HL-60 (cell line): ENCODE measurements at regions not wholly inside any gene's neighbourhood (a gene's known extent, or its start where the extent isn't known, plus 50 kb on each side); places are given as distances from the start of the nearest gene placed in this dataset.

ENCODE experiments used
- DNase-seq, 2 experiments: peaks; one replicate each; pipeline ENCODE4 v3.0.0-alpha.2; 2010 to 2020; ENCODE audit warnings: low read depth in 1 of 2, low spot score in 1 of 2
- H3K27ac ChIP-seq: fragments of 250-450 bp; sonication (Bioruptor Pico); replicated peaks from 2 replicates; pipeline ENCODE4 v1.5.1; 2020; ENCODE audit warnings: mild to moderate bottlenecking, moderate library complexity
- H3K27me3 ChIP-seq: fragments of 250-450 bp; sonication (Bioruptor Pico); 2 replicates; pipeline ENCODE4 v1.5.1; 2021; ENCODE audit warnings: mild to moderate bottlenecking, moderate library complexity; ENCODE audit not compliant: insufficient read depth, poor library complexity, severe bottlenecking
- H3K4me3 ChIP-seq: replicated peaks from 2 replicates; pipeline ENCODE4 v1.5.1; 2011; ENCODE audit warnings: mild to moderate bottlenecking, control low read depth, low read length; ENCODE audit not compliant: insufficient read depth
- CTCF ChIP-seq: IDR thresholded peaks from one replicate; pipeline ENCODE4 v1.5.1; 2011; ENCODE audit warnings: low read length, control low read depth, inconsistent platforms; ENCODE audit not compliant: insufficient read depth
- GABPA ChIP-seq: IDR thresholded peaks from 2 replicates; pipeline ENCODE4 v1.6.1; 2012; ENCODE audit warnings: low read depth
- POLR2AphosphoS5 ChIP-seq: IDR thresholded peaks from 2 replicates; pipeline ENCODE4 v1.6.1; 2012; ENCODE audit warnings: low read depth
- REST ChIP-seq: IDR thresholded peaks from 2 replicates; pipeline ENCODE4 v1.6.1; 2012; ENCODE audit warnings: low read depth; ENCODE audit not compliant: insufficient replicate concordance
- SPI1 ChIP-seq: IDR thresholded peaks from 2 replicates; pipeline ENCODE4 v1.6.1; 2012; ENCODE audit warnings: low read depth, mild to moderate bottlenecking, borderline replicate concordance

- no peak overlapping the region for H3K27ac ChIP-seq
- H3K4me3 ChIP-seq, result no peak overlapping the region
- no peaks in the 10 kb centered on the region for H3K27me3 ChIP-seq
- DNase-seq, result no peak
- TF ChIP-seq CTCF, result no peak
- no peak for TF ChIP-seq POLR2AphosphoS5
- no peak for TF ChIP-seq SPI1
- TF ChIP-seq GABPA, result no peak
- TF ChIP-seq REST, result no peak
Measured at GRCh38 chr7:84368122-84368521, 173.5 kb upstream of the SEMA3A start.

GRCh38 chr7:84364708-84365107 is 170.1 kb upstream of the SEMA3A start:
- Histone ChIP-seq H3K27ac (no peak overlapping the region), H3K4me3 (no peak overlapping the region), H3K27me3 (no peaks in the 10 kb centered on the region)
- TF ChIP-seq GABPA (no peak), POLR2AphosphoS5 (no peak), SPI1 (no peak), REST (no peak), CTCF (no peak)
- DNase-seq, result no peak

GRCh38 chr7:84363741-84364140 is 169.2 kb upstream of the SEMA3A start:
- no peak for TF ChIP-seq SPI1
- TF ChIP-seq GABPA, result no peak
- no peak for TF ChIP-seq CTCF
- TF ChIP-seq POLR2AphosphoS5, result no peak
- no peak for TF ChIP-seq REST
- H3K27me3 ChIP-seq, result no peaks in the 10 kb centered on the region
- no peak overlapping the region for H3K27ac ChIP-seq
- no peak for DNase-seq
- H3K4me3 ChIP-seq, result no peak overlapping the region
